Loucy (cell line): ENCODE measurements at regions not wholly inside any gene's neighbourhood (a gene's known extent, or its start where the extent isn't known, plus 50 kb on each side); places are given as distances from the start of the nearest gene placed in this dataset.

Experiments
- H2AFZ ChIP-seq: fragments of 200-600 bp; sonication (generic); 2 replicates; pipeline ENCODE4 v1.6.0; 2016; ENCODE audit warnings: antibody characterized with exemption, mild to moderate bottlenecking, low read length, moderate library complexity
- H3F3A ChIP-seq: fragments of 200-600 bp; 2 replicates; pipeline ENCODE4 v1.6.0; 2016; ENCODE audit warnings: antibody characterized with exemption, low read depth, mild to moderate bottlenecking
- H3K27me3 ChIP-seq: fragments of 200-600 bp; sonication (generic); 2 replicates; pipeline ENCODE4 v1.6.1; 2014; ENCODE audit warnings: low read length, mild to moderate bottlenecking; ENCODE audit not compliant: insufficient read depth, poor library complexity, severe bottlenecking
- H3K36me3 ChIP-seq: fragments of 200-600 bp; sonication (generic); 2 replicates; pipeline ENCODE4 v1.6.1; 2016; ENCODE audit warnings: low read length; ENCODE audit not compliant: insufficient read depth
- H3K4me1 ChIP-seq: fragments of 200-600 bp; sonication (generic); 2 replicates; pipeline ENCODE4 v1.5.1; 2014; ENCODE audit warnings: low read length, mild to moderate bottlenecking; ENCODE audit not compliant: insufficient read depth, poor library complexity, severe bottlenecking
- H3K4me2 ChIP-seq: fragments of 200-600 bp; sonication (generic); 2 replicates; pipeline ENCODE4 v1.6.0; 2014; ENCODE audit warnings: antibody characterized with exemption, low read length, low read depth, mild to moderate bottlenecking; ENCODE audit not compliant: poor library complexity, severe bottlenecking
- H3K4me3 ChIP-seq: fragments of 200-600 bp; sonication (generic); 2 replicates; pipeline ENCODE4 v1.5.1; 2014; ENCODE audit warnings: low read length, mild to moderate bottlenecking, mixed read lengths; ENCODE audit not compliant: poor library complexity, severe bottlenecking
- H3K79me2 ChIP-seq: fragments of 200-600 bp; sonication (generic); 2 replicates; pipeline ENCODE4 v1.6.1; 2014; ENCODE audit warnings: low read length; ENCODE audit not compliant: insufficient read depth
- H3K9ac ChIP-seq: fragments of 200-600 bp; sonication (generic); 2 replicates; pipeline ENCODE4 v1.6.0; 2014; ENCODE audit warnings: mild to moderate bottlenecking, low read depth, low read length, moderate library complexity; ENCODE audit not compliant: poor library complexity, severe bottlenecking
- H3K9me2 ChIP-seq: fragments of 200-600 bp; sonication (generic); replicated peaks from 2 replicates; pipeline ENCODE4 v1.6.1; 2016; ENCODE audit warnings: low read depth, low read length, mixed read lengths
- H3K9me3 ChIP-seq: fragments of 200-600 bp; sonication (generic); 2 replicates; pipeline ENCODE4 v1.6.1; 2014; ENCODE audit warnings: mild to moderate bottlenecking, antibody characterized with exemption, low read length, low read depth; ENCODE audit not compliant: insufficient read depth
- H4K20me1 ChIP-seq: fragments of 200-600 bp; sonication (generic); 2 replicates; pipeline ENCODE4 v1.6.0; 2014; ENCODE audit warnings: antibody characterized with exemption, low read length, mild to moderate bottlenecking; ENCODE audit not compliant: insufficient read depth, poor library complexity, severe bottlenecking
- EZH2phosphoT487 ChIP-seq: fragments of 200-600 bp; IDR thresholded peaks from 2 replicates; pipeline ENCODE4 v1.6.1; 2018; ENCODE audit warnings: antibody characterized with exemption, mild to moderate bottlenecking, moderate library complexity, borderline replicate concordance
- TF ChIP-seq, protein P1 (sequence below): fragments of 200-600 bp; sonication (generic); conservative IDR thresholded peaks from 2 replicates; pipeline ENCODE4 v1.5.1; 2014; ENCODE audit warnings: mild to moderate bottlenecking, antibody characterized with exemption, low read length

DNA sequence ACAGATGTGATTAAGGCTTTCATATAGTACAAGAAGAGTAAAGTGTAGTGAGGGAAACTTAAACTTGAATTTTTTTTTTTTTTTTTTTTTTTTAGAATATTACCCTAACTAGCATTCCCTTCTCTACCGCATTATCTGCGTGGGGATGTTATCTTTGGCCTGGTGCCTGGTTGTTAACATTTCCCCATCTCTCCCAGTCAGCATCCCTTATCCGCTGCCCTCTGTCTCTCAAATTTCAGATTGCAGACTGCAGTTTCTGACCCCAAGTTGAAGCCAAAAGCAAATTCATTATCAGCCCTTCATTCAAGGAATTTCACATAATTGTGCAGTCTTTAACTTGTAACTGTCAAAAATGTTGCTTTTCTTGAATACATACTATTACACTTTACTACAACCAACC, 353.0 kb downstream of the PLOD2 start:
- Histone ChIP-seq H3K4me2 (no peak overlapping the region), H3K27me3 (no peaks in the 10 kb centered on the region), H3K4me1 (no peaks in the 10 kb centered on the region), H3K9ac (no peak overlapping the region), H3K9me3 (no peaks in the 10 kb centered on the region), H3K79me2 (no peaks in the 10 kb centered on the region), H3F3A (no peaks in the 10 kb centered on the region), H3K9me2 (no peaks in the 10 kb centered on the region), H4K20me1 (no peaks in the 10 kb centered on the region), H3K4me3 (no peak overlapping the region), H2AFZ (no peak overlapping the region), H3K36me3 (no peaks in the 10 kb centered on the region)
- TF ChIP-seq EZH2phosphoT487: no peak
- TF ChIP-seq, protein P1, sequence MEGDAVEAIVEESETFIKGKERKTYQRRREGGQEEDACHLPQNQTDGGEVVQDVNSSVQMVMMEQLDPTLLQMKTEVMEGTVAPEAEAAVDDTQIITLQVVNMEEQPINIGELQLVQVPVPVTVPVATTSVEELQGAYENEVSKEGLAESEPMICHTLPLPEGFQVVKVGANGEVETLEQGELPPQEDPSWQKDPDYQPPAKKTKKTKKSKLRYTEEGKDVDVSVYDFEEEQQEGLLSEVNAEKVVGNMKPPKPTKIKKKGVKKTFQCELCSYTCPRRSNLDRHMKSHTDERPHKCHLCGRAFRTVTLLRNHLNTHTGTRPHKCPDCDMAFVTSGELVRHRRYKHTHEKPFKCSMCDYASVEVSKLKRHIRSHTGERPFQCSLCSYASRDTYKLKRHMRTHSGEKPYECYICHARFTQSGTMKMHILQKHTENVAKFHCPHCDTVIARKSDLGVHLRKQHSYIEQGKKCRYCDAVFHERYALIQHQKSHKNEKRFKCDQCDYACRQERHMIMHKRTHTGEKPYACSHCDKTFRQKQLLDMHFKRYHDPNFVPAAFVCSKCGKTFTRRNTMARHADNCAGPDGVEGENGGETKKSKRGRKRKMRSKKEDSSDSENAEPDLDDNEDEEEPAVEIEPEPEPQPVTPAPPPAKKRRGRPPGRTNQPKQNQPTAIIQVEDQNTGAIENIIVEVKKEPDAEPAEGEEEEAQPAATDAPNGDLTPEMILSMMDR: no peak

DNA sequence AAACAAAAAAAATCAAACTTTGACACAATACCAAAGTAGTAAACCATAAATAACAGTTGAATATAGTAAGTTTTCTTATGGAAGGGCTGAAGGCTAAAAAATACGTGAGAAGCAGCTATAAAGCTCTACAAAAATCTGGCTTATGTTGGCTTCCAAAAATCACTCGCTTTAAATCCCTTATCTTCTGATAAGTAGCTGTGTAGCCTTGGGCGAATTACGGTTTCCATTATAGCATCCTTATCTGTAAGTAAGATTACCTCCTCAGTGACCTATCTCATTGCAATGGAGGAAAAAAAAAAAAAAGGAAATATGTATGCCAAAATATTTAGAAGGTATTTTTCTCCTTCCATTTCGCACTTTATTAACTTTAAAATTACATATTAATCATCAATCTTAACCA, 348.6 kb downstream of the PLOD2 start:
- TF ChIP-seq, protein P1: no peak
- TF ChIP-seq EZH2phosphoT487: no peak
- no peaks in the 10 kb centered on the region for H3K9me3 ChIP-seq

GRCh38 chr3:145815707-145816413, 345.1 kb downstream of the PLOD2 start:
- no peaks in the 10 kb centered on the region for H3K9me3 ChIP-seq
- TF ChIP-seq, protein P1: no peak
- TF ChIP-seq EZH2phosphoT487: no peak
- H4K20me1 ChIP-seq: no peaks in the 10 kb centered on the region
- no peaks in the 10 kb centered on the region for H3K27me3 ChIP-seq
- H3K79me2 ChIP-seq: no peaks in the 10 kb centered on the region
- no peak overlapping the region for H3K4me2 ChIP-seq
- H3K4me3 ChIP-seq: no peak overlapping the region
- no peak overlapping the region for H2AFZ ChIP-seq
- H3K9ac ChIP-seq: no peak overlapping the region
- H3K9me2 ChIP-seq: no peaks in the 10 kb centered on the region
- H3K36me3 ChIP-seq: no peaks in the 10 kb centered on the region
- no peaks in the 10 kb centered on the region for H3F3A ChIP-seq
- H3K4me1 ChIP-seq: no peaks in the 10 kb centered on the region

More for the DNA sequence above, 348.6 kb downstream of the PLOD2 start:
- no peak overlapping the region for H3K4me3 ChIP-seq
- H4K20me1 ChIP-seq: no peaks in the 10 kb centered on the region
- H3K36me3 ChIP-seq: no peaks in the 10 kb centered on the region
- no peaks in the 10 kb centered on the region for H3K79me2 ChIP-seq
- H3K4me2 ChIP-seq: no peak overlapping the region
- no peaks in the 10 kb centered on the region for H3K9me2 ChIP-seq
- H3K9ac ChIP-seq: no peak overlapping the region
- no peaks in the 10 kb centered on the region for H3K27me3 ChIP-seq
- H3F3A ChIP-seq: no peaks in the 10 kb centered on the region
- H2AFZ ChIP-seq: no peak overlapping the region
- H3K4me1 ChIP-seq: no peaks in the 10 kb centered on the region
